IMR-90 (cell line): ENCODE measurements at regions not wholly inside any gene's neighbourhood (a gene's known extent, or its start where the extent isn't known, plus 50 kb on each side); places are given as distances from the start of the nearest gene placed in this dataset.
"Not testable (repeated sequence)": the region's sequence is repeated elsewhere in the genome, so short reads cannot be mapped to it uniquely, and the experiment has no call there.

Experiments
- ATAC-seq: fragments of 200-7000 bp; cut with Tn5 transposase; 2 replicates; pipeline ENCODE4 v1.9.1; 2020; ENCODE audit warnings: low read depth, mild to moderate bottlenecking, moderate library complexity
- BruUV-seq: library from RNA; stranded (reverse); fragments of 400-500 nt; replicated peaks from 2 replicates; lab custom pipeline; 2021; lab: Mats Ljungman, UMichigan
- CTCF ChIA-PET: fragments of 300-600 bp; formaldehyde crosslinking; extraction: SDS; loops from one replicate; lab custom pipeline; 2021; ENCODE audit warnings: antibody characterized with exemption; lab: Yijun Ruan, JAX
- POLR2A ChIA-PET: fragments of 300-600 bp; sonication (Branson Sonifier 250); formaldehyde crosslinking; loops from one replicate; lab custom pipeline; 2022; ENCODE audit warnings: antibody characterized with exemption; ENCODE audit not compliant: unreplicated experiment; lab: Charles Lee
- DNase-seq: peaks from one replicate; pipeline ENCODE4 v3.0.0; 2013
- H2AFZ ChIP-seq: replicated peaks from 2 replicates; pipeline ENCODE3; 2013; ENCODE audit warnings: low read length, mild to moderate bottlenecking; ENCODE audit not compliant: poor library complexity
- H2AK5ac ChIP-seq: 2 replicates; pipeline ENCODE4 v1.6.1; 2013; ENCODE audit warnings: low read depth, low read length, inconsistent platforms
- H2AK9ac ChIP-seq: replicated peaks from 2 replicates; pipeline ENCODE3; 2013; ENCODE audit warnings: mild to moderate bottlenecking, low read depth, low read length, moderate library complexity; ENCODE audit not compliant: poor library complexity
- H2BK120ac ChIP-seq: 2 replicates; pipeline ENCODE4 v1.6.1; 2013; ENCODE audit warnings: low read depth, low read length, inconsistent platforms
- H2BK15ac ChIP-seq: 3 replicates; pipeline ENCODE4 v1.6.1; 2013; ENCODE audit warnings: low read depth, low read length, inconsistent platforms
- H2BK20ac ChIP-seq: 2 replicates; pipeline ENCODE4 v1.6.1; 2013; ENCODE audit warnings: low read depth, mild to moderate bottlenecking, inconsistent platforms, low read length, moderate library complexity
- H2BK5ac ChIP-seq: 2 replicates; pipeline ENCODE4 v1.6.1; 2013; ENCODE audit warnings: mild to moderate bottlenecking, low read depth, low read length, inconsistent platforms; ENCODE audit not compliant: poor library complexity, severe bottlenecking
- H3K14ac ChIP-seq: replicated peaks from 2 replicates; pipeline ENCODE4 v1.6.1; 2013; ENCODE audit warnings: low read depth, low read length, inconsistent platforms
- H3K18ac ChIP-seq: 2 replicates; pipeline ENCODE4 v1.6.1; 2013; ENCODE audit warnings: low read depth, low read length, control low read depth
- H3K23ac ChIP-seq: 2 replicates; pipeline ENCODE4 v1.6.1; 2013; ENCODE audit warnings: low read depth, low read length, inconsistent platforms
- H3K27ac ChIP-seq: 2 replicates; pipeline ENCODE4 v1.5.1; 2013; ENCODE audit warnings: mild to moderate bottlenecking, control low read depth, low read length; ENCODE audit not compliant: insufficient read depth
- H3K27me3 ChIP-seq: 2 replicates; pipeline ENCODE4 v1.6.1; 2013; ENCODE audit warnings: low read length; ENCODE audit not compliant: control insufficient read depth, insufficient read depth
- H3K36me3 ChIP-seq: 2 replicates; pipeline ENCODE4 v1.6.1; 2013; ENCODE audit warnings: low read length, mixed read lengths; ENCODE audit not compliant: control insufficient read depth, insufficient read depth
- H3K4ac ChIP-seq: 2 replicates; pipeline ENCODE4 v1.6.1; 2013; ENCODE audit warnings: low read depth, low read length, inconsistent platforms
- H3K4me1 ChIP-seq: 2 replicates; pipeline ENCODE4 v1.6.1; 2013; ENCODE audit warnings: low read length, mixed read lengths; ENCODE audit not compliant: control insufficient read depth, insufficient read depth
- H3K4me2 ChIP-seq: 2 replicates; pipeline ENCODE4 v1.6.1; 2013; ENCODE audit warnings: low read depth, mild to moderate bottlenecking, control low read depth, low read length, moderate library complexity
- H3K4me3 ChIP-seq: 2 replicates; pipeline ENCODE4 v1.5.1; 2013; ENCODE audit warnings: low read depth, mild to moderate bottlenecking, control low read depth, low read length, moderate library complexity; ENCODE audit not compliant: insufficient read depth
- H3K56ac ChIP-seq: 2 replicates; pipeline ENCODE4 v1.6.1; 2013; ENCODE audit warnings: low read length, inconsistent platforms; ENCODE audit not compliant: insufficient read depth; ENCODE audit errors: extremely low read depth
- H3K79me1 ChIP-seq, 2 experiments: 2 replicates each; pipeline ENCODE4 v1.6.1; 2013; ENCODE audit warnings: low read length in 2 of 2, inconsistent platforms in 1 of 2, low read depth in 1 of 2
- H3K9ac ChIP-seq: 2 replicates; pipeline ENCODE4 v1.6.1; 2013; ENCODE audit warnings: low read depth, low read length, control low read depth
- H3K9me1 ChIP-seq: 2 replicates; pipeline ENCODE4 v1.6.1; 2013; ENCODE audit warnings: low read length, inconsistent platforms; ENCODE audit not compliant: insufficient read depth
- H3K9me3 ChIP-seq: 2 replicates; pipeline ENCODE4 v1.6.1; 2013; ENCODE audit warnings: low read length; ENCODE audit not compliant: control insufficient read depth, insufficient read depth
- H4K20me1 ChIP-seq: 2 replicates; pipeline ENCODE4 v1.6.1; 2013; ENCODE audit warnings: low read length, inconsistent platforms; ENCODE audit not compliant: insufficient read depth
- H4K5ac ChIP-seq: 2 replicates; pipeline ENCODE4 v1.6.1; 2013; ENCODE audit warnings: mild to moderate bottlenecking, low read depth, low read length, control low read depth
- H4K8ac ChIP-seq, 2 experiments: 2 replicates each; pipeline ENCODE4 v1.6.1; 2013; ENCODE audit warnings: low read depth in 2 of 2, low read length in 2 of 2, control low read depth in 1 of 2, inconsistent platforms in 1 of 2
- H4K91ac ChIP-seq: 2 replicates; pipeline ENCODE4 v1.6.1; 2013; ENCODE audit warnings: low read depth, low read length, inconsistent platforms; ENCODE audit not compliant: insufficient read depth
- WGBS, 2 experiments: methylation state at CpG; one replicate each; pipeline versions ENCODE4 v1.1.5 to v1.1.7; 2013; ENCODE audit warnings: missing lambda C conversion rate in 2 of 2; ENCODE audit not compliant: insufficient read length in 1 of 2; ENCODE audit errors: extremely low coverage in 2 of 2; 5-methylcytosine and 5-hydroxymethylcytosine counted together
- dilution Hi-C: fragments of 300-500 bp; cut with HindIII; formaldehyde crosslinking; loops from one replicate; pipeline ENCODE4 v1.14.3; 2018; ENCODE audit warnings: low sequenced_read_pairs; ENCODE audit not compliant: unreplicated experiment
- in situ Hi-C: fragments of 300-500 bp; cut with MboI; formaldehyde crosslinking; loops from 3 replicates; pipeline ENCODE4 v1.14.3; 2019; ENCODE audit warnings: low sequenced_read_pairs, inconsistent platforms, mixed read lengths
- intact Hi-C: fragments of 100-400 bp; cut with micrococcal nuclease; formaldehyde crosslinking; loops from 2 replicates; pipeline ENCODE4 v1.10.0; 2022

DNA sequence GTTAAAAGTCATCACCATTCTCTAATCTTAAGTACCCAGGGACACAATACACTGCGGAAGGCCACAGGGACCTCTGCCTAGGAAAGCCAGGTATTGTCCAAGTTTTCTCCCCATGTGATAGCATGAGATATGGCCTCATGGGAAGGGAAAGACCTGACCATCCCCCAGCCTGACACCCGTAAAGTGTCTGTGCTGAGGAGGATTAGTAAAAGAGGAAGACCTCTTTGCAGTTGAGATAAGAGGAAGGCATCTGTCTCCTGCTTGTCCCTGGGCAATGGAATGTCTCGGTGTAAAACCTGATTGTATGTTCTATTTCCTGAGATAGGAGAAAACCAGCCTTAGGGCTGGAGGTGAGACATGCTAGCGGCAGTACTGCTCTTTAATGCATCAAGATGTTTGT is 1398.1 kb downstream of the UQCRFS1 start:
- intact Hi-C loops, H3K27me3 ChIP-seq, H2BK20ac ChIP-seq, H4K91ac ChIP-seq, H3K4me2 ChIP-seq, POLR2A ChIA-PET, H3K56ac ChIP-seq, BruUV-seq, ATAC-seq, H2BK120ac ChIP-seq, H3K36me3 ChIP-seq, H3K23ac ChIP-seq, H2AK9ac ChIP-seq, H4K8ac ChIP-seq, H2BK15ac ChIP-seq, H4K20me1 ChIP-seq, H3K4ac ChIP-seq, in situ Hi-C loops, H3K18ac ChIP-seq, H2BK5ac ChIP-seq, H3K9ac ChIP-seq, H4K5ac ChIP-seq, H3K27ac ChIP-seq, CTCF ChIA-PET, DNase-seq, H2AFZ ChIP-seq, H3K4me1 ChIP-seq, dilution Hi-C loops, H3K14ac ChIP-seq, H3K79me1 ChIP-seq, H3K4me3 ChIP-seq, H2AK5ac ChIP-seq, H3K9me1 ChIP-seq, H3K9me3 ChIP-seq: not testable (repeated sequence)
- WGBS, 2 experiments, result no CpG with 5 or more reads among the region's 4 CpGs

DNA sequence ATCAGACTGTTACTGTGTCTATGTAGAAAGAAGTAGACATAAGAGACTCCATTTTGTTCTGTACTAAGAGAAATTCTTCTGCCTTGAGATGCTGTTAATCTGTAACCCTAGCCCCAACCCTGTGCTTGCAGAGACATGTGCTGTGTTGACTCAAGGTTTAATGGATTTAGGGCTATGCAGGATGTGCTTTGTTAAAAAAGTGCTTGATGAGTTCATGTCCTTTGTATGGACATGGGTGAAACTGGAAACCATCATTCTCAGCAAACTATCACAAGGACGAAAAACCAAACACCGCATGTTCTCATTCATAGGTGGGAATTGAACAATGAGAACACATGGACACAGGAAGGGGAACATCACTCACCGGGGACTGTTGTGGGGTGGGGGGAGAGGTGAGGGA is 1398.7 kb downstream of the UQCRFS1 start:
- H3K56ac ChIP-seq, in situ Hi-C loops, H3K23ac ChIP-seq, H2AFZ ChIP-seq, H3K36me3 ChIP-seq, H2AK9ac ChIP-seq, dilution Hi-C loops, H3K9me1 ChIP-seq, BruUV-seq, H3K27me3 ChIP-seq, H4K91ac ChIP-seq, H4K20me1 ChIP-seq, H3K4me1 ChIP-seq, DNase-seq, H2AK5ac ChIP-seq, H3K4ac ChIP-seq, H2BK5ac ChIP-seq, ATAC-seq, intact Hi-C loops, H3K4me2 ChIP-seq, H4K8ac ChIP-seq, H2BK20ac ChIP-seq, H3K79me1 ChIP-seq, H2BK15ac ChIP-seq, H4K5ac ChIP-seq, POLR2A ChIA-PET, H3K9ac ChIP-seq, H2BK120ac ChIP-seq, H3K27ac ChIP-seq, H3K4me3 ChIP-seq, H3K18ac ChIP-seq, CTCF ChIA-PET, H3K9me3 ChIP-seq, H3K14ac ChIP-seq: not testable (repeated sequence)
- WGBS, 2 experiments, result no CpG with 5 or more reads among the region's 3 CpGs
